ENCODE measurements at regions not wholly inside any gene's neighbourhood (a gene's known extent, or its start where the extent isn't known, plus 50 kb on each side); places are given as distances from the start of the nearest gene placed in this dataset.
"Not testable (repeated sequence)": the region's sequence is repeated elsewhere in the genome, so short reads cannot be mapped to it uniquely, and the experiment has no call there.

- DNase-seq (no peak), ATAC-seq (no peak)
- Histone ChIP-seq H3K36me3 (ENCODE audit: control insufficient read depth in 2 of 3, insufficient read depth in 3 of 3, low read length in 3 of 3) (no peaks in the 10 kb centered on the region), H3K27ac (ENCODE audit: low read depth, low read length) (no peak overlapping the region), H3K27me3 (ENCODE audit: control insufficient read depth in 2 of 2, insufficient read depth in 2 of 2, low read length in 2 of 2) (no peaks in the 10 kb centered on the region), H3K4me1 (ENCODE audit: control insufficient read depth in 2 of 2, insufficient read depth in 2 of 2, low read length in 2 of 2) (peaks cover 0 to 11% of the 10 kb centered on the region in 2 donors), H3K4me3 (ENCODE audit: low read length) (no peak overlapping the region), H3K9me3 (ENCODE audit: control insufficient read depth in 2 of 3, low read length in 3 of 3) (no peaks in the 10 kb centered on the region)
- Mint-ChIP-seq H3K4me1 (peaks cover 10 to 45% (median 31%) of the 10 kb centered on the region in 7 donors), H3K9me3 (peaks cover 0 to 8% (median 0%) of the 10 kb centered on the region in 11 donors), H3K27me3 (peaks cover 0 to 34% (median 0%) of the 10 kb centered on the region in 5 donors), H3K27ac (peak overlapping the region in 2 of 9 donors; percentile 22 to 53), H3K4me3 (no peak overlapping the region), H3K36me3 (peaks cover 0 to 5% (median 1%) of the 10 kb centered on the region in 5 donors)
- CTCF ChIA-PET, result no interaction called here
- intact Hi-C loops (cut with micrococcal nuclease), result no loop called here
- POLR2A ChIA-PET, result no interaction called here
Measured at GRCh38 chr15:70237626-70238025, 139.9 kb upstream of the TLE3 start.

GRCh38 chr15:70236341-70237086 is 138.8 kb upstream of the TLE3 start:
- ATAC-seq, result no peak

GRCh38 chr15:70235347-70235746 is 137.6 kb upstream of the TLE3 start:
- no peak for DNase-seq
- no peak overlapping the region for H3K4me3 Mint-ChIP-seq
- intact Hi-C loops (cut with micrococcal nuclease), result no loop called here
- ChIA-PET CTCF (no interaction called here), POLR2A (no interaction called here)
- H3K9me3 Mint-ChIP-seq, result peaks cover 6 to 28% (median 14%) of the 10 kb centered on the region in 11 donors
- peaks cover 4 to 26% (median 16%) of the 10 kb centered on the region in 7 donors for H3K4me1 Mint-ChIP-seq
- Histone ChIP-seq H3K9me3 (ENCODE audit: control insufficient read depth in 2 of 3, low read length in 3 of 3) (peaks cover 0 to 6% (median 2%) of the 10 kb centered on the region in 3 experiments), H3K4me1 (ENCODE audit: control insufficient read depth in 2 of 2, insufficient read depth in 2 of 2, low read length in 2 of 2) (peaks cover 0 to 8% of the 10 kb centered on the region in 2 donors), H3K4me3 (ENCODE audit: low read length) (no peak overlapping the region), H3K27ac (ENCODE audit: low read depth, low read length) (no peak overlapping the region), H3K36me3 (ENCODE audit: control insufficient read depth in 2 of 3, insufficient read depth in 3 of 3, low read length in 3 of 3) (no peaks in the 10 kb centered on the region), H3K27me3 (ENCODE audit: control insufficient read depth in 2 of 2, insufficient read depth in 2 of 2, low read length in 2 of 2) (no peaks in the 10 kb centered on the region)
- ATAC-seq, result no peak
- H3K36me3 Mint-ChIP-seq, result peaks cover 0 to 13% (median 7%) of the 10 kb centered on the region in 5 donors
- peak overlapping the region in 1 of 9 donors; percentile 47 for H3K27ac Mint-ChIP-seq
- peaks cover 0 to 39% (median 0%) of the 10 kb centered on the region in 5 donors for H3K27me3 Mint-ChIP-seq

More at GRCh38 chr15:70236341-70237086, 138.8 kb upstream of the TLE3 start:
- Histone ChIP-seq H3K27me3 (ENCODE audit: control insufficient read depth in 2 of 2, insufficient read depth in 2 of 2, low read length in 2 of 2) (no peaks in the 10 kb centered on the region), H3K27ac (ENCODE audit: low read depth, low read length) (no peak overlapping the region), H3K9me3 (ENCODE audit: control insufficient read depth in 2 of 3, low read length in 3 of 3) (peaks cover 0 to 4% (median 1%) of the 10 kb centered on the region in 3 experiments), H3K4me3 (ENCODE audit: low read length) (no peak overlapping the region), H3K36me3 (ENCODE audit: control insufficient read depth in 2 of 3, insufficient read depth in 3 of 3, low read length in 3 of 3) (no peaks in the 10 kb centered on the region), H3K4me1 (ENCODE audit: control insufficient read depth in 2 of 2, insufficient read depth in 2 of 2, low read length in 2 of 2) (peaks cover 0 to 8% of the 10 kb centered on the region in 2 donors)
- DNase-seq, result no peak
- ChIA-PET POLR2A (no interaction called here), CTCF (no interaction called here)
- intact Hi-C loops (cut with micrococcal nuclease), result no loop called here
- peaks cover 0 to 11% (median 5%) of the 10 kb centered on the region in 5 donors for H3K36me3 Mint-ChIP-seq
- H3K9me3 Mint-ChIP-seq, result peaks cover 5 to 20% (median 9%) of the 10 kb centered on the region in 11 donors
- peak overlapping the region in 2 of 9 donors; percentile 19 to 33 for H3K27ac Mint-ChIP-seq
- no peak overlapping the region for H3K4me3 Mint-ChIP-seq
- peaks cover 0 to 43% (median 0%) of the 10 kb centered on the region in 5 donors for H3K27me3 Mint-ChIP-seq
- peaks cover 8 to 34% (median 20%) of the 10 kb centered on the region in 7 donors for H3K4me1 Mint-ChIP-seq

DNA sequence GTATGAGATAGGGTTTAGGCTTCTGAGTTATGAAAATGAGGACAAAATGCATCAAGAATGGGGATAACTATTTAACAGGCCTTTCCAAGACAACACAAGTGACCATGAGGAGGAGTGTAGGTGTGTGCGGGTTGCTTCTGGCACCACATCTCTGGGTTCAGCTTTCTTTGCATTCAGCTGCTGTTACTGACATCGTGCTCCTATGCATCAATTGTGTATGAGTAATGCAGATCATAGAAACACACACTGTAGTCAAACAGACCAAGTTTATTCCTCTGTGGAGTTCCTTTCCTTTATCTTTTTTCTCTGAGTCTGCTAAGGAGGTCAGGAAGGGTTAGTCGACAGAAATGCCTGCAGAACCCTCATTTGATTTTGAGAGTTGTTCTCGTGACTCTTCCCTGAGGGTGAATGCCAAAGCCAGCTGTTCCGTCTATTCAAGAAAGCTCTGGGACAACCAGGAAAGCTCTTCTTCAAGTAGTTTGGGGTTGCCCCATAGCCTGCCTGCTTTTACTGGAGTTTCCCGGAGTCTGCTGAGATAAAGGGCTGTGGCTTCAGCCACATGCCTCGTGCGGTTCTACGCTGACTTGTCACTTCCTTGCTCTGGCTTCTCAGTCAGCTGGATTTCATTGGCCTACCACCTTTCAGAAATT is 136.7 kb upstream of the TLE3 start:
- DNase-seq (peak in 2 of 9 donors; percentile 17), ATAC-seq (peak; percentile 61)
- Mint-ChIP-seq H3K4me3 (peak overlapping the region in 2 of 10 donors; percentile 6 to 60), H3K27ac (peak overlapping the region in 1 of 9 donors; percentile 47), H3K27me3 (peaks cover 0 to 39% (median 0%) of the 10 kb centered on the region in 5 donors), H3K9me3 (peaks cover 11 to 38% (median 20%) of the 10 kb centered on the region in 11 donors), H3K36me3 (peaks cover under 1 to 18% (median 12%) of the 10 kb centered on the region in 5 donors), H3K4me1 (peaks cover 4 to 23% (median 16%) of the 10 kb centered on the region in 7 donors)
- Histone ChIP-seq H3K27me3 (ENCODE audit: control insufficient read depth in 2 of 2, insufficient read depth in 2 of 2, low read length in 2 of 2) (no peaks in the 10 kb centered on the region), H3K4me3 (ENCODE audit: low read length) (no peak overlapping the region), H3K27ac (ENCODE audit: low read depth, low read length) (no peak overlapping the region), H3K4me1 (ENCODE audit: control insufficient read depth in 2 of 2, insufficient read depth in 2 of 2, low read length in 2 of 2) (peaks cover 0 to 8% of the 10 kb centered on the region in 2 donors), H3K9me3 (ENCODE audit: control insufficient read depth in 2 of 3, low read length in 3 of 3) (peaks cover 0 to 6% (median 2%) of the 10 kb centered on the region in 3 experiments), H3K36me3 (ENCODE audit: control insufficient read depth in 2 of 3, insufficient read depth in 3 of 3, low read length in 3 of 3) (no peaks in the 10 kb centered on the region)
- intact Hi-C loops (cut with micrococcal nuclease), result no loop called here
- ChIA-PET POLR2A (no interaction called here), CTCF (interaction anchor here (0.6 kb wide), 1 partner anchor 305 kb away, joined by 3 read pairs; no protein-coding TSS in a partner anchor)

GRCh38 chr15:70231484-70231883 is 133.8 kb upstream of the TLE3 start:
- peaks cover 0 to 6% (median 2%) of the 10 kb centered on the region in 3 experiments for H3K9me3 ChIP-seq (ENCODE audit: control insufficient read depth in 2 of 3, low read length in 3 of 3)
- POLR2A ChIA-PET, result no interaction called here
- Mint-ChIP-seq H3K27ac (no peak overlapping the region), H3K27me3 (peaks cover 0 to 30% (median 0%) of the 10 kb centered on the region in 5 donors), H3K36me3 (peaks cover 3 to 20% (median 12%) of the 10 kb centered on the region in 5 donors), H3K9me3 (peaks cover 15 to 40% (median 21%) of the 10 kb centered on the region in 11 donors), H3K4me1 (peaks cover 2 to 17% (median 15%) of the 10 kb centered on the region in 7 donors), H3K4me3 (no peak overlapping the region)
- ATAC-seq (no peak), DNase-seq (no peak)
- H3K4me3 ChIP-seq (ENCODE audit: low read length), result no peak overlapping the region
- H3K27me3 ChIP-seq (ENCODE audit: control insufficient read depth in 2 of 2, insufficient read depth in 2 of 2, low read length in 2 of 2), result no peaks in the 10 kb centered on the region
- no peak overlapping the region for H3K27ac ChIP-seq (ENCODE audit: low read depth, low read length)
- CTCF ChIA-PET, result no interaction called here
- intact Hi-C loops (cut with micrococcal nuclease), result no loop called here
- H3K36me3 ChIP-seq (ENCODE audit: control insufficient read depth in 2 of 3, insufficient read depth in 3 of 3, low read length in 3 of 3), result no peaks in the 10 kb centered on the region
- H3K4me1 ChIP-seq (ENCODE audit: control insufficient read depth in 2 of 2, insufficient read depth in 2 of 2, low read length in 2 of 2), result peaks cover 0 to 8% of the 10 kb centered on the region in 2 donors

GRCh38 chr15:70227918-70228317 is 130.2 kb upstream of the TLE3 start:
- H3K4me1 ChIP-seq (ENCODE audit: control insufficient read depth in 2 of 2, insufficient read depth in 2 of 2, low read length in 2 of 2); ATAC-seq; H3K27me3 ChIP-seq (ENCODE audit: control insufficient read depth in 2 of 2, insufficient read depth in 2 of 2, low read length in 2 of 2); H3K27ac ChIP-seq (ENCODE audit: low read depth, low read length); DNase-seq; H3K27ac Mint-ChIP-seq; intact Hi-C loops (cut with micrococcal nuclease); H3K4me3 Mint-ChIP-seq; H3K36me3 ChIP-seq (ENCODE audit: control insufficient read depth in 2 of 3, insufficient read depth in 3 of 3, low read length in 3 of 3); H3K9me3 ChIP-seq (ENCODE audit: control insufficient read depth in 2 of 3, low read length in 3 of 3); H3K4me3 ChIP-seq (ENCODE audit: low read length); CTCF ChIA-PET: not testable (repeated sequence)
- POLR2A ChIA-PET, result interaction anchor here (0.7 kb wide), 1 partner anchor 70 kb away, joined by 3 read pairs; no protein-coding TSS in a partner anchor
- Mint-ChIP-seq H3K9me3 (peaks cover 15 to 34% (median 21%) of the 10 kb centered on the region in 11 donors), H3K27me3 (peaks cover 0 to 29% (median 0%) of the 10 kb centered on the region in 5 donors), H3K36me3 (peaks cover 3 to 20% (median 12%) of the 10 kb centered on the region in 5 donors), H3K4me1 (peaks cover 6 to 11% (median 10%) of the 10 kb centered on the region in 7 donors)
